WTC11 (cell line): ENCODE measurements at regions not wholly inside any gene's neighbourhood (a gene's known extent, or its start where the extent isn't known, plus 50 kb on each side); places are given as distances from the start of the nearest gene placed in this dataset.

ENCODE experiments used
- ATAC-seq: fragments of 200-7000 bp; cut with Tn5 transposase; 2 replicates; pipeline ENCODE4 v1.10.0; 2021; ENCODE audit warnings: mild to moderate bottlenecking, moderate library complexity
- CTCF ChIA-PET: fragments of 300-600 bp; sonication (Branson Sonifier 250); formaldehyde crosslinking; loops from one replicate; lab custom pipeline; 2021; ENCODE audit warnings: antibody characterized with exemption; lab: Charles Lee
- POLR2A ChIA-PET: fragments of 350-600 bp; sonication (Branson Sonifier 250); formaldehyde crosslinking; loops from one replicate; lab custom pipeline; 2021; ENCODE audit warnings: antibody characterized with exemption; lab: Charles Lee
- DNase-seq: peaks from one replicate; pipeline ENCODE4 v3.0.0; 2021; ENCODE audit warnings: low spot score
- H3K27ac Mint-ChIP-seq: 2 replicates; pipeline ENCODE4 v1.8.0; 2021; ENCODE audit warnings: mixed read lengths
- H3K27me3 Mint-ChIP-seq: 2 replicates; pipeline ENCODE4 v1.8.0; 2021; ENCODE audit warnings: low read depth, mild to moderate bottlenecking, moderate library complexity, mixed read lengths
- H3K36me3 Mint-ChIP-seq: 2 replicates; pipeline ENCODE4 v1.8.0; 2021; ENCODE audit warnings: mixed read lengths
- H3K4me1 Mint-ChIP-seq: 2 replicates; pipeline ENCODE4 v1.8.0; 2022; ENCODE audit warnings: mixed read lengths
- H3K4me3 Mint-ChIP-seq: 2 replicates; pipeline ENCODE4 v1.8.0; 2021; ENCODE audit warnings: mild to moderate bottlenecking, moderate library complexity, mixed read lengths
- H3K9me3 Mint-ChIP-seq: 2 replicates; pipeline ENCODE4 v1.8.0; 2021; ENCODE audit warnings: mixed read lengths
- AFF4 ChIP-seq: sonication (generic); formaldehyde crosslinking; IDR thresholded peaks from 2 replicates; pipeline ENCODE4 v1.8.1; 2023; ENCODE audit warnings: mild to moderate bottlenecking, missing genetic modification reagents, borderline replicate concordance
- CBFB ChIP-seq: sonication (generic); formaldehyde crosslinking; IDR thresholded peaks from 2 replicates; pipeline ENCODE4 v1.8.1; 2022; ENCODE audit warnings: mild to moderate bottlenecking, low read depth, missing genetic modification reagents
- CREM ChIP-seq: sonication (generic); formaldehyde crosslinking; IDR thresholded peaks from 2 replicates; pipeline ENCODE4 v1.8.1; 2022; ENCODE audit warnings: mild to moderate bottlenecking, missing genetic modification reagents, moderate library complexity
- ELF4 ChIP-seq: sonication (generic); formaldehyde crosslinking; IDR thresholded peaks from 2 replicates; pipeline ENCODE4 v1.8.1; 2022; ENCODE audit warnings: low read depth, mild to moderate bottlenecking, moderate library complexity, missing genetic modification reagents
- ETV6 ChIP-seq: sonication (generic); formaldehyde crosslinking; IDR thresholded peaks from 2 replicates; pipeline ENCODE4 v1.8.1; 2022; ENCODE audit warnings: mild to moderate bottlenecking, missing genetic modification reagents
- FOXK1 ChIP-seq: sonication (generic); formaldehyde crosslinking; IDR thresholded peaks from 2 replicates; pipeline ENCODE4 v1.8.0; 2022; ENCODE audit warnings: mild to moderate bottlenecking, moderate library complexity, missing genetic modification reagents
- FOXP1 ChIP-seq: sonication (generic); formaldehyde crosslinking; IDR thresholded peaks from 2 replicates; pipeline ENCODE4 v1.8.0; 2022; ENCODE audit warnings: missing genetic modification reagents, mild to moderate bottlenecking, moderate library complexity, borderline replicate concordance
- HMGA2 ChIP-seq: fragments of 250-450 bp; sonication (Bioruptor Pico); IDR thresholded peaks from 2 replicates; pipeline ENCODE4 v1.4.0; 2021; ENCODE audit warnings: mild to moderate bottlenecking, moderate library complexity
- MAX ChIP-seq: sonication (generic); formaldehyde crosslinking; IDR thresholded peaks from 2 replicates; pipeline ENCODE4 v1.8.0; 2022; ENCODE audit warnings: mild to moderate bottlenecking, missing genetic modification reagents
- NFE2L1 ChIP-seq: sonication (generic); formaldehyde crosslinking; IDR thresholded peaks from 2 replicates; pipeline ENCODE4 v1.8.1; 2023; ENCODE audit warnings: missing genetic modification reagents
- NR1H2 ChIP-seq: sonication (generic); formaldehyde crosslinking; IDR thresholded peaks from 2 replicates; pipeline ENCODE4 v1.9.0; 2021; ENCODE audit warnings: mild to moderate bottlenecking, moderate library complexity, missing genetic modification reagents
- STAT6 ChIP-seq: sonication (generic); formaldehyde crosslinking; conservative IDR thresholded peaks from 2 replicates; pipeline ENCODE4 v1.8.1; 2023; ENCODE audit warnings: mild to moderate bottlenecking, low read depth, missing genetic modification reagents, moderate library complexity
- TEAD4 ChIP-seq: sonication (generic); formaldehyde crosslinking; IDR thresholded peaks from 2 replicates; pipeline ENCODE4 v1.8.0; 2022; ENCODE audit warnings: mild to moderate bottlenecking, missing genetic modification reagents
- ZBTB21 ChIP-seq: sonication (generic); formaldehyde crosslinking; IDR thresholded peaks from 2 replicates; pipeline ENCODE4 v1.8.1; 2023; ENCODE audit warnings: mild to moderate bottlenecking, missing genetic modification reagents, borderline replicate concordance
- ZMAT4 ChIP-seq: fragments of 250-450 bp; sonication (Bioruptor Pico); IDR thresholded peaks from 2 replicates; pipeline ENCODE4 v1.9.0; 2021; ENCODE audit warnings: mild to moderate bottlenecking
- ZNF138 ChIP-seq: sonication (generic); formaldehyde crosslinking; conservative IDR thresholded peaks from 2 replicates; pipeline ENCODE4 v1.8.1; 2022; ENCODE audit warnings: mild to moderate bottlenecking, moderate library complexity, missing genetic modification reagents
- ZNF512 ChIP-seq: sonication (generic); formaldehyde crosslinking; IDR thresholded peaks from 2 replicates; pipeline ENCODE4 v1.8.1; 2022; ENCODE audit warnings: missing genetic modification reagents, borderline replicate concordance
- ZNF671 ChIP-seq: fragments of 250-450 bp; sonication (Bioruptor Pico); IDR thresholded peaks from 2 replicates; pipeline ENCODE4 v1.8.0; 2021; ENCODE audit warnings: mild to moderate bottlenecking

- no peak for DNase-seq
- no peak overlapping the region for H3K4me3 Mint-ChIP-seq
- H3K4me1 Mint-ChIP-seq = peaks cover 12% of the 10 kb centered on the region
- TF ChIP-seq FOXP1 = no peak
- no peak for TF ChIP-seq ZMAT4 (CRISPR knock-in tag)
- no peak for TF ChIP-seq ZNF671
- no peak for TF ChIP-seq ZBTB21
- TF ChIP-seq, all 79 proteins: peak for 0
- ChIA-PET CTCF (no interaction called here), POLR2A (no interaction called here)
- peaks cover 65% of the 10 kb centered on the region for H3K9me3 Mint-ChIP-seq
- no peak overlapping the region for H3K27ac Mint-ChIP-seq
- ATAC-seq = no peak
- peaks cover 53% of the 10 kb centered on the region for H3K36me3 Mint-ChIP-seq
- no peaks in the 10 kb centered on the region for H3K27me3 Mint-ChIP-seq
These were observed 161.3 kb upstream of the GADL1 start for GRCh38 chr3:31055757-31056156.

- peaks cover 28% of the 10 kb centered on the region for H3K4me1 Mint-ChIP-seq
- TF ChIP-seq MAX (CRISPR knock-in tag) = no peak
- no peak for TF ChIP-seq NFE2L1
- TF ChIP-seq AFF4 (CRISPR knock-in tag) = no peak
- H3K4me3 Mint-ChIP-seq = no peak overlapping the region
- POLR2A ChIA-PET = no interaction called here
- no peak overlapping the region for H3K27ac Mint-ChIP-seq
- no peaks in the 10 kb centered on the region for H3K27me3 Mint-ChIP-seq
- ATAC-seq = no peak
- DNase-seq = no peak
- CTCF ChIA-PET = no interaction called here
- H3K36me3 Mint-ChIP-seq = peaks cover 47% of the 10 kb centered on the region
- H3K9me3 Mint-ChIP-seq = peaks cover 51% of the 10 kb centered on the region
These were observed 163.4 kb upstream of the GADL1 start for GRCh38 chr3:31057891-31058290.

- ChIA-PET POLR2A (no interaction called here), CTCF (no interaction called here)
- Mint-ChIP-seq H3K27me3 (no peaks in the 10 kb centered on the region), H3K4me3 (no peak overlapping the region), H3K9me3 (peaks cover 21% of the 10 kb centered on the region), H3K4me1 (peaks cover 30% of the 10 kb centered on the region), H3K36me3 (peaks cover 12% of the 10 kb centered on the region), H3K27ac (no peak overlapping the region)
- ATAC-seq (no peak), DNase-seq (no peak)
- no peak for TF ChIP-seq CBFB
- no peak for TF ChIP-seq HMGA2 (CRISPR knock-in tag)
- no peak for TF ChIP-seq CREM
- TF ChIP-seq ZNF671 = no peak
- TF ChIP-seq ZNF138 (CRISPR knock-in tag) = no peak
- TF ChIP-seq ELF4 (CRISPR knock-in tag) = no peak
- no peak for TF ChIP-seq ZNF512 (CRISPR knock-in tag)
- TF ChIP-seq NR1H2 (CRISPR knock-in tag) = no peak
- no peak for TF ChIP-seq STAT6 (CRISPR knock-in tag)
- TF ChIP-seq TEAD4 (CRISPR knock-in tag) = no peak
- TF ChIP-seq MAX (CRISPR knock-in tag) = no peak
- TF ChIP-seq FOXK1 = no peak
- no peak for TF ChIP-seq ETV6 (CRISPR knock-in tag)
These were observed 169.6 kb upstream of the GADL1 start for GRCh38 chr3:31064021-31064420.
